ENCODE measurements at regions not wholly inside any gene's neighbourhood (a gene's known extent, or its start where the extent isn't known, plus 50 kb on each side); places are given as distances from the start of the nearest gene placed in this dataset.
"Not testable (repeated sequence)": the region's sequence is repeated elsewhere in the genome, so short reads cannot be mapped to it uniquely, and the experiment has no call there.

GRCh38 chr6:19590501-19591131 lies 246.6 kb upstream of the ID4 start:
- DNase-seq (ENCODE audit: insufficient read length, low spot score) (no peak), FAIRE-seq (no peak)
- TF ChIP-seq TAF1 (IDR thresholded peaks at IDR 0.05; ENCODE audit: low read depth, low read length): no peak
- TF ChIP-seq POU2F2 (IDR thresholded peaks at IDR 0.05; ENCODE audit: low read depth, low read length): no peak
- no peak for TF ChIP-seq POLR2AphosphoS5 (IDR thresholded peaks at IDR 0.05; ENCODE audit: low read depth, low read length)
- no peak for TF ChIP-seq POLR2A (IDR thresholded peaks at IDR 0.05; ENCODE audit: low read depth, low read length)
- TF ChIP-seq PAX5 (IDR thresholded peaks at IDR 0.05; ENCODE audit: insufficient read depth, low read length, severe bottlenecking): no peak
- no peak for TF ChIP-seq SPI1 (IDR thresholded peaks at IDR 0.05; ENCODE audit: low read depth, low read length)

GRCh38 chr6:19597809-19598320 lies 239.3 kb upstream of the ID4 start:
- FAIRE-seq: no peak
- no peak for TF ChIP-seq TAF1 (IDR thresholded peaks at IDR 0.05; ENCODE audit: low read depth, low read length)
- TF ChIP-seq POLR2A (IDR thresholded peaks at IDR 0.05; ENCODE audit: low read depth, low read length): no peak
- no peak for TF ChIP-seq POU2F2 (IDR thresholded peaks at IDR 0.05; ENCODE audit: low read depth, low read length)
- TF ChIP-seq SPI1 (IDR thresholded peaks at IDR 0.05; ENCODE audit: low read depth, low read length): peak; percentile 5; the same call in 1 of the 2 replicates
- no peak for TF ChIP-seq POLR2AphosphoS5 (IDR thresholded peaks at IDR 0.05; ENCODE audit: low read depth, low read length)
- DNase-seq (ENCODE audit: insufficient read length, low spot score): no peak

- FAIRE-seq (no peak), DNase-seq (ENCODE audit: insufficient read length, low spot score) (no peak)
- no peak for TF ChIP-seq POLR2A (IDR thresholded peaks at IDR 0.05; ENCODE audit: low read depth, low read length)
- no peak for TF ChIP-seq POU2F2 (IDR thresholded peaks at IDR 0.05; ENCODE audit: low read depth, low read length)
- no peak for TF ChIP-seq SPI1 (IDR thresholded peaks at IDR 0.05; ENCODE audit: low read depth, low read length)
- TF ChIP-seq PAX5 (IDR thresholded peaks at IDR 0.05; ENCODE audit: insufficient read depth, low read length, severe bottlenecking): no peak
These were observed 237.2 kb upstream of the ID4 start for GRCh38 chr6:19599796-19600464.

- TF ChIP-seq TAF1 (IDR thresholded peaks at IDR 0.05; ENCODE audit: low read depth, low read length) (no peak), PAX5 (IDR thresholded peaks at IDR 0.05; ENCODE audit: insufficient read depth, low read length, severe bottlenecking) (no peak), POU2F2 (IDR thresholded peaks at IDR 0.05; ENCODE audit: low read depth, low read length) (no peak), POLR2A (IDR thresholded peaks at IDR 0.05; ENCODE audit: low read depth, low read length) (no peak), POLR2AphosphoS5 (IDR thresholded peaks at IDR 0.05; ENCODE audit: low read depth, low read length) (no peak), SPI1 (IDR thresholded peaks at IDR 0.05; ENCODE audit: low read depth, low read length) (no peak)
- DNase-seq (ENCODE audit: insufficient read length, low spot score): no peak
- FAIRE-seq: no peak
These were observed 234.6 kb upstream of the ID4 start for GRCh38 chr6:19602434-19603013.

GRCh38 chr6:19603721-19604120 lies 233.4 kb upstream of the ID4 start:
- FAIRE-seq (no peak), DNase-seq (ENCODE audit: insufficient read length, low spot score) (no peak)
- TF ChIP-seq TAF1 (IDR thresholded peaks at IDR 0.05; ENCODE audit: low read depth, low read length) (no peak), POLR2AphosphoS5 (IDR thresholded peaks at IDR 0.05; ENCODE audit: low read depth, low read length) (no peak), SPI1 (IDR thresholded peaks at IDR 0.05; ENCODE audit: low read depth, low read length) (no peak), POU2F2 (IDR thresholded peaks at IDR 0.05; ENCODE audit: low read depth, low read length) (no peak), POLR2A (IDR thresholded peaks at IDR 0.05; ENCODE audit: low read depth, low read length) (no peak), PAX5 (IDR thresholded peaks at IDR 0.05; ENCODE audit: insufficient read depth, low read length, severe bottlenecking) (no peak)

- DNase-seq (ENCODE audit: insufficient read length, low spot score): no peak
- FAIRE-seq: no peak
- no peak for TF ChIP-seq SPI1 (IDR thresholded peaks at IDR 0.05; ENCODE audit: low read depth, low read length)
- no peak for TF ChIP-seq PAX5 (IDR thresholded peaks at IDR 0.05; ENCODE audit: insufficient read depth, low read length, severe bottlenecking)
- no peak for TF ChIP-seq POLR2AphosphoS5 (IDR thresholded peaks at IDR 0.05; ENCODE audit: low read depth, low read length)
- TF ChIP-seq POLR2A (IDR thresholded peaks at IDR 0.05; ENCODE audit: low read depth, low read length): no peak
- no peak for TF ChIP-seq TAF1 (IDR thresholded peaks at IDR 0.05; ENCODE audit: low read depth, low read length)
These were observed 231.5 kb upstream of the ID4 start for GRCh38 chr6:19605624-19606023.

GRCh38 chr6:19608546-19608945 lies 228.6 kb upstream of the ID4 start:
- FAIRE-seq: no peak
- DNase-seq (ENCODE audit: insufficient read length, low spot score): no peak
- TF ChIP-seq TAF1 (IDR thresholded peaks at IDR 0.05; ENCODE audit: low read depth, low read length) (no peak), POU2F2 (IDR thresholded peaks at IDR 0.05; ENCODE audit: low read depth, low read length) (no peak), POLR2AphosphoS5 (IDR thresholded peaks at IDR 0.05; ENCODE audit: low read depth, low read length) (no peak)

- DNase-seq (ENCODE audit: insufficient read length, low spot score) (no peak), FAIRE-seq (no peak)
- TF ChIP-seq SPI1 (IDR thresholded peaks at IDR 0.05; ENCODE audit: low read depth, low read length) (no peak), TAF1 (IDR thresholded peaks at IDR 0.05; ENCODE audit: low read depth, low read length) (no peak), POU2F2 (IDR thresholded peaks at IDR 0.05; ENCODE audit: low read depth, low read length) (no peak), PAX5 (IDR thresholded peaks at IDR 0.05; ENCODE audit: insufficient read depth, low read length, severe bottlenecking) (no peak), POLR2AphosphoS5 (IDR thresholded peaks at IDR 0.05; ENCODE audit: low read depth, low read length) (no peak), POLR2A (IDR thresholded peaks at IDR 0.05; ENCODE audit: low read depth, low read length) (no peak)
These were observed 227.1 kb upstream of the ID4 start for GRCh38 chr6:19609972-19610641.

GRCh38 chr6:19612672-19613466 lies 224.3 kb upstream of the ID4 start:
- DNase-seq (ENCODE audit: insufficient read length, low spot score); FAIRE-seq: not testable (repeated sequence)
